Brain pericyte (primary cell): ENCODE measurements at regions not wholly inside any gene's neighbourhood (a gene's known extent, or its start where the extent isn't known, plus 50 kb on each side); places are given as distances from the start of the nearest gene placed in this dataset.
"Not testable (repeated sequence)": the region's sequence is repeated elsewhere in the genome, so short reads cannot be mapped to it uniquely, and the experiment has no call there.

Experiments
- DNase-seq: peaks from one replicate; pipeline ENCODE4 v3.0.0-alpha.2; 2012; ENCODE audit warnings: low read depth, low spot score

- no peak for DNase-seq
Observed at GRCh38 chr18:78268226-78268988, 711.2 kb upstream of the SALL3 start.

- DNase-seq: no peak
Observed at GRCh38 chr18:78271790-78272189, 707.8 kb upstream of the SALL3 start.

GRCh38 chr18:78273876-78274275, 705.7 kb upstream of the SALL3 start:
- DNase-seq: no peak

- DNase-seq: not testable (repeated sequence)
Observed at GRCh38 chr18:78283425-78283824, 696.2 kb upstream of the SALL3 start.

GRCh38 chr18:78292618-78293380, 686.8 kb upstream of the SALL3 start:
- no peak for DNase-seq

- no peak for DNase-seq
Observed at GRCh38 chr18:78293540-78293939, 686.1 kb upstream of the SALL3 start.

- DNase-seq: no peak
Observed at GRCh38 chr18:78293940-78294541, 685.6 kb upstream of the SALL3 start.

- DNase-seq: no peak
Observed at GRCh38 chr18:78295262-78295661, 684.4 kb upstream of the SALL3 start.

GRCh38 chr18:78296166-78296565, 683.5 kb upstream of the SALL3 start:
- DNase-seq: no peak

GRCh38 chr18:78297048-78297447, 682.6 kb upstream of the SALL3 start:
- no peak for DNase-seq

- no peak for DNase-seq
Observed at GRCh38 chr18:78303519-78304191, 676.0 kb upstream of the SALL3 start.

- no peak for DNase-seq
Observed at GRCh38 chr18:78304192-78305164, 675.1 kb upstream of the SALL3 start.

GRCh38 chr18:78305789-78306188, 673.8 kb upstream of the SALL3 start:
- DNase-seq: no peak

- DNase-seq: no peak
Observed at GRCh38 chr18:78309307-78309706, 670.3 kb upstream of the SALL3 start.

- no peak for DNase-seq
Observed at GRCh38 chr18:78309924-78310323, 669.7 kb upstream of the SALL3 start.

- no peak for DNase-seq
Observed at GRCh38 chr18:78319264-78319663, 660.4 kb upstream of the SALL3 start.

- DNase-seq: no peak
Observed at GRCh38 chr18:78319961-78320360, 659.7 kb upstream of the SALL3 start.

GRCh38 chr18:78321402-78321801, 658.2 kb upstream of the SALL3 start:
- DNase-seq: no peak

GRCh38 chr18:78323453-78324197, 656.0 kb upstream of the SALL3 start:
- DNase-seq: no peak

- no peak for DNase-seq
Observed at GRCh38 chr18:78327643-78328042, 652.0 kb upstream of the SALL3 start.
